ENCODE measurements at regions not wholly inside any gene's neighbourhood (a gene's known extent, or its start where the extent isn't known, plus 50 kb on each side); places are given as distances from the start of the nearest gene placed in this dataset.

- intact Hi-C loops (cut with micrococcal nuclease; ENCODE audit: unreplicated experiment) = no loop called here
- Histone ChIP-seq H4K20me1 (ENCODE audit: control insufficient read depth, insufficient read depth) (no peaks in the 10 kb centered on the region), H2AFZ (ENCODE audit: control insufficient read depth, low read depth, low read length) (no peak overlapping the region), H3K4me1 (ENCODE audit: control insufficient read depth, insufficient read depth, low read length) (no peaks in the 10 kb centered on the region), H3K79me2 (ENCODE audit: control insufficient read depth, insufficient read depth, low read length) (no peaks in the 10 kb centered on the region), H3K9me3 (replicated peaks; ENCODE audit: control insufficient read depth, insufficient read depth, low read length) (no peaks in the 10 kb centered on the region), H3K4me3 (no peak overlapping the region), H3K4me2 (ENCODE audit: control insufficient read depth, insufficient read depth) (no peak overlapping the region), H3K36me3 (ENCODE audit: control insufficient read depth in 2 of 2, insufficient read depth in 2 of 2, low read length in 1 of 2) (no peaks in the 10 kb centered on the region), H3K27ac (ENCODE audit: control insufficient read depth, insufficient read depth) (no peak overlapping the region), H3K9ac (ENCODE audit: control insufficient read depth, insufficient read depth, low read length) (no peak overlapping the region), H3K27me3 (replicated peaks in 1 of 2; ENCODE audit: control insufficient read depth in 2 of 2, insufficient read depth in 2 of 2, low read length in 1 of 2) (no peaks in the 10 kb centered on the region)
- ATAC-seq = no peak
- DNase-seq (ENCODE audit: low read depth, low spot score) = no peak
- ChIA-PET RAD21 (ENCODE audit: unreplicated experiment) (no interaction called here), SMC1A (ENCODE audit: uncharacterized antibody, unreplicated experiment) (no interaction called here), POLR2A (no interaction called here), CTCF (no interaction called here)
- in situ Hi-C loops (cut with MboI) = no loop called here
- WGBS (ENCODE audit: insufficient coverage, insufficient replicate concordance, low lambda C conversion rate, missing lambda C conversion rate) = 31% methylated on average over 2 of the region's 2 CpGs
- no peak for FAIRE-seq
- no TSS peak for BruUV-seq (replicated peaks)
- no peak for TF ChIP-seq FOXM1 (IDR thresholded peaks at IDR 0.05; ENCODE audit: low read depth, low read length)
- TF ChIP-seq PKNOX1 (IDR thresholded peaks at IDR 0.05) = no peak
- TF ChIP-seq RBBP5 (conservative IDR thresholded peaks at IDR 0.05) = no peak
- no peak for TF ChIP-seq ZNF687 (IDR thresholded peaks at IDR 0.05)
- TF ChIP-seq EGR1 (IDR thresholded peaks at IDR 0.05; ENCODE audit: borderline replicate concordance in 1 of 2, low read depth in 2 of 2, low read length in 2 of 2) = no peak
- no peak for TF ChIP-seq FOXK2 (IDR thresholded peaks at IDR 0.05)
- no peak for TF ChIP-seq SMC3 (IDR thresholded peaks at IDR 0.05; ENCODE audit: borderline replicate concordance, low read length)
- TF ChIP-seq GABPA (IDR thresholded peaks at IDR 0.05; ENCODE audit: low read depth) = no peak
- no peak for TF ChIP-seq REST (IDR thresholded peaks at IDR 0.05; ENCODE audit: low read depth, low read length)
- TF ChIP-seq RUNX3 (IDR thresholded peaks at IDR 0.05; ENCODE audit: low read length) = no peak
- TF ChIP-seq IKZF2 (IDR thresholded peaks at IDR 0.05) = no peak
- no peak for TF ChIP-seq NR2F1 (conservative IDR thresholded peaks at IDR 0.05)
- TF ChIP-seq CTCF (IDR thresholded peaks at IDR 0.05 in 2 of 3, conservative IDR thresholded peaks at IDR 0.05 in 1 of 3; ENCODE audit: control insufficient read depth in 2 of 3, extremely low read depth in 1 of 3, insufficient read depth in 1 of 3, low read depth in 3 of 3, low read length in 3 of 3) = no peak
- TF ChIP-seq STAT1 (conservative IDR thresholded peaks at IDR 0.05) = no peak
- TF ChIP-seq POU2F2 (IDR thresholded peaks at IDR 0.05; ENCODE audit: borderline replicate concordance, low read depth, low read length) = no peak
- no peak for TF ChIP-seq NFYB (IDR thresholded peaks at IDR 0.05; ENCODE audit: insufficient read depth, low read depth, low read length)
These were observed 64.0 kb upstream of the CERS6 start for GRCh38 chr2:168392024-168392423.
